AG09309 (cell line): ENCODE measurements at regions not wholly inside any gene's neighbourhood (a gene's known extent, or its start where the extent isn't known, plus 50 kb on each side); places are given as distances from the start of the nearest gene placed in this dataset.

ENCODE experiments used
- DNase-seq: peaks from one replicate; pipeline ENCODE4 v3.0.0-alpha.2; 2010; ENCODE audit warnings: low read depth
- H3K4me3 ChIP-seq: 2 replicates; pipeline ENCODE4 v1.5.1; 2011; ENCODE audit warnings: mild to moderate bottlenecking, low read depth, low read length, moderate library complexity; ENCODE audit not compliant: control insufficient read depth
- TF ChIP-seq, protein P1 (sequence below): IDR thresholded peaks from 2 replicates; pipeline ENCODE4 v1.5.1; 2011; ENCODE audit warnings: mild to moderate bottlenecking, low read depth, low read length, inconsistent platforms; ENCODE audit not compliant: insufficient read depth, control insufficient read depth; ENCODE audit errors: missing control alignments

DNA sequence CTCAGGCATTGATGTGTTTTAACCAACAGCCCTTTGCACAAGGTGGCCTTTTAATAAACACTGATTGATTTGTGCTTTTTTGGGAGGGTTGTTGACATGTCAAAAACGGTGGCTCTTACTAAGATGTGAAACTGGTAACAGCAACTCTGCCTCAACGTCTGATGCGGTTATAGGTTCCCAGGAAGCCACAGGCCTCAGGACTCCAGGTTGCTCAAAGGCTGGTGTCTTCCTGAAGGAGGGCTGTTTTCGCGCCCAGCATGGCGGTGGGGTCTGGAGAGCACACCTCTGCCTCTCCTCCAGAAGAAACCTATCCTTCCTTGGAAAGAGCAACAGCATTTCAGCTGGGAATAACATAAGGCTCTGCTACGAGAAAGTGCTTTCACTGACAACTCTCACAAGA lies 187.5 kb downstream of the IRF8 start:
- TF ChIP-seq, protein P1, sequence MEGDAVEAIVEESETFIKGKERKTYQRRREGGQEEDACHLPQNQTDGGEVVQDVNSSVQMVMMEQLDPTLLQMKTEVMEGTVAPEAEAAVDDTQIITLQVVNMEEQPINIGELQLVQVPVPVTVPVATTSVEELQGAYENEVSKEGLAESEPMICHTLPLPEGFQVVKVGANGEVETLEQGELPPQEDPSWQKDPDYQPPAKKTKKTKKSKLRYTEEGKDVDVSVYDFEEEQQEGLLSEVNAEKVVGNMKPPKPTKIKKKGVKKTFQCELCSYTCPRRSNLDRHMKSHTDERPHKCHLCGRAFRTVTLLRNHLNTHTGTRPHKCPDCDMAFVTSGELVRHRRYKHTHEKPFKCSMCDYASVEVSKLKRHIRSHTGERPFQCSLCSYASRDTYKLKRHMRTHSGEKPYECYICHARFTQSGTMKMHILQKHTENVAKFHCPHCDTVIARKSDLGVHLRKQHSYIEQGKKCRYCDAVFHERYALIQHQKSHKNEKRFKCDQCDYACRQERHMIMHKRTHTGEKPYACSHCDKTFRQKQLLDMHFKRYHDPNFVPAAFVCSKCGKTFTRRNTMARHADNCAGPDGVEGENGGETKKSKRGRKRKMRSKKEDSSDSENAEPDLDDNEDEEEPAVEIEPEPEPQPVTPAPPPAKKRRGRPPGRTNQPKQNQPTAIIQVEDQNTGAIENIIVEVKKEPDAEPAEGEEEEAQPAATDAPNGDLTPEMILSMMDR: no peak
- no peak for DNase-seq
- no peak overlapping the region for H3K4me3 ChIP-seq

DNA sequence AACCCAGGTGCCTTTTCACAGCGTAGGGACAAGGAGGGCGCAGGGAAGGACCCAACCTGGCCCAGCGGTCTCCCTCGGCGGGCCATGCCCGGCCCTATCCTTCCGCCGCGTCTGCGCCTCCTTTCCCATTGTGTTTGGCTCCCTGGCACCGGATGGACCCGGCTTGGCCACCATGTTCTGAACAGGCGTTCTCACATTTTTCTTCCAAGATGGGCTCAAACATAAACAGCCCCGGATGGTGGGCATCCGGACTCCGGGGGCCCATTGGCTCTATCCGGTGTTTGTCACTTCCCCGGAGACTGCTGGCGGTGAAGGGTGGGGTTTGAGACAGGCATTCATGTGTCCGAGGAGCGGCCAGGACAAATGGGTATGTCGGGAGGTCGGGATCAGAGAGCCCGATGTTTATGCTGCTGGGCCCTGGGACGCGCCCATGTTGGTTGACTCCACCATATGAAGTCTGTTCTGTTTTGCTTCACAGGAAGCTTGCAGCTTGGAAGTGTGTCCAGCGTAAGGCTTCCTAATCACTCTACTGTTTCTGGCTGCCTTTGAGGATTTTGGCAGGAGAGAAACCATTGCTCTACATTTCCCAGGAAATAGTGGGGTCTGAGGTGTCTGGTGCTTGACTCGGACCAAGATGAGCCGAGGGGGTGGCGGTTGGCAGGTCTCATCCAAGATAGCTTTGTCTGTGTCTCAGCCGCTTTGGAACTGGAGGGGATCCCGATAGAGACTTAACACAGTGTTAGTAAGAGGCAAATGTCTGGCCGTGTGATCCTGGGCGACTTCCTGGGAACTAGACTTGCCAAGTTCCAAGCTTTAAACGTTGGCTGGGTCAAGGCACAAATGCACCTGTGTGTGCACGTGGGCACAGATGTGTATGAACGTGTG lies 188.3 kb downstream of the IRF8 start:
- DNase-seq: no peak
- TF ChIP-seq, protein P1: no peak
- no peak overlapping the region for H3K4me3 ChIP-seq

DNA sequence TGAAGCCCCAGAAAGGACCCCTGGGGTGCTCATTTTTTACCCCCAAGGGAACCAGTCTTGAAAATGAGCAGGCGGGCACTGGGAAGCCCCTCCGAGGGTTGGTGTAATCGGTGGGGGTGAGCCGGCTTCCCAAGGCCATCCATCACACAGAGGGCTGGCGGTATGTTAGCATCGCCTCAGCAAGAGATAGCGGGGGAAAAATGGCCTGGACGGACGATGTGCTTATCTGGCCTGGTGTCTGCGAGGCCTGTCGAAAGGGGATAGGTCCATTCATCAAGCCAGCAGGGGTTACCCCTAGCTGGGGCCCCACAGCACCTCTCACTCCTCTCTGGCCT lies 188.9 kb downstream of the IRF8 start:
- no peak for DNase-seq
- TF ChIP-seq, protein P1: no peak
- no peak overlapping the region for H3K4me3 ChIP-seq

DNA sequence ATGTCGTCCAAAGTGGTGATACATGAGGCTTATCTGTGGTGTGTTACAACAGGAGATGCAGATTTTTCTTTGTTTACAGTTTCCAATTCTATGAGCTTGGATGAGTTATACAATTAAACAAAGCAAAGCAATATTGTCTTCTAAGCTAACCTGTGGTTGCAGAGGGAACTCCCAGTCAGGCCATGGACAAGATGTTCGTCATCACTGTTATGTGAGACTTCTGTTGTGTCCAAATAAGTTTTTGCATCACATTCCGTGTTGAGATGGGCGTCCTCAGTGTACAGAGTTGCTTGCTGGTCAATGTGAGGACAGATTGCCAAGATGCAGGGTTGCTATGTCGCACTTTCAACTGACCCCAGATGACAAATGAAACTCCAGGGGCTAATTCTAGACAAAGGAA lies 189.3 kb downstream of the IRF8 start:
- TF ChIP-seq, protein P1: no peak
- no peak overlapping the region for H3K4me3 ChIP-seq
- DNase-seq: no peak

DNA sequence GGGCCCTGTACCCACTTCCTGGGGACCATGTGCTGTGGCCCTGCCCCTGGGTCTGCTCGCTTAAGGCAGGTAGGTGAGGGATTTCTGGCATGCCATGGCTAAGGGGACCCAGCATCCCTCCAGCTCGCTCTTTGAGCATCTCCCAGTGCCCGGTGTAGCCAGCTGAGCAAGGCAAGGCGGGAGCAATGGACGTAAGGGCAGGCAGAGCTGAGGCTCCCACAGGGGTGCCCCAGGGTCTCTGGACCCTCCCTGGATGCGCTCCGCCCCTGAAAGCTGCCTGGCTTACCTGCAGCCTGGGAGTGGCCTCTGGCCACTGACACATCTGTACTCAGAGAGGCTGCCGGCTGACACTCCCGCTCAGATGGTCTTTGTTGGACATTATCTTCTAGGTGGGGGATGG lies 189.9 kb downstream of the IRF8 start:
- no peak for DNase-seq
- H3K4me3 ChIP-seq: no peak overlapping the region
- TF ChIP-seq, protein P1: no peak

DNA sequence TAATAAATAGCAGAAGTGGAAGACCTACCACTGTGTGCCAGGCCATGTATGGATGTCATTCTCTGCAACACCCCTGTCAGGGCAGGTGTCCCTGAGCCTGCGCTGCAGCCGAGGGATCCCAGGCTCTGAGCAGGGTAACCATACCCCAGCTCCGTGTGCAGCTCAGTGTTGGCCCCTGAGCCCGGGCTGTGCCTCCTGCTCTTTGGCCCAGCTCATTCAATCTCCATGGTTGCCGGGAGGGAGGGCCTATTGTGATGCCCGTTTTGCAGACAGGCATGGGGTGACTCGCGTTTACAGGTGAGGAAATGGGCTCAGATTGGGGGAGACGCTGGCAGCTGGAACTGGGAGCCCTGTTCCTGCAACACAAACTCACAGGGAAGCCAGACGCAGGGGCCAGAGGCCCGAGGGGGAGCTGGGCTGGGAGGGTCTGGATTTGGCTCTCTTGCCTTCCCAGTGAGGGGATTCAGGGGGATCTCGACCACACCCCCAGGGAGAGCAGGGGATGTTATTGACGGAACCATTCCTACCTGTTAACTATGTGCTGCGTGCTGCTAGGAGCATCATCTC lies 190.5 kb downstream of the IRF8 start:
- no peak for DNase-seq
- no peak overlapping the region for H3K4me3 ChIP-seq
- TF ChIP-seq, protein P1: no peak
